Ishikawa (cell line): ENCODE measurements at regions not wholly inside any gene's neighbourhood (a gene's known extent, or its start where the extent isn't known, plus 50 kb on each side); places are given as distances from the start of the nearest gene placed in this dataset.

ENCODE experiments used
- CEBPB ChIP-seq: IDR thresholded peaks from 2 replicates; pipeline ENCODE4 v1.6.1; 2012
- CREB1 ChIP-seq: IDR thresholded peaks from 2 replicates; pipeline ENCODE4 v1.6.1; 2012; ENCODE audit warnings: low read depth
- EGR1 ChIP-seq: IDR thresholded peaks from 2 replicates; pipeline ENCODE4 v1.6.1; 2012
- EP300 ChIP-seq: IDR thresholded peaks from 2 replicates; pipeline ENCODE4 v1.6.1; 2012; ENCODE audit warnings: borderline replicate concordance
- FOXM1 ChIP-seq: IDR thresholded peaks from 2 replicates; pipeline ENCODE4 v1.6.1; 2012; ENCODE audit warnings: low read depth, borderline replicate concordance
- NFIC ChIP-seq: IDR thresholded peaks from 2 replicates; pipeline ENCODE4 v1.6.1; 2012
- RAD21 ChIP-seq: IDR thresholded peaks from 2 replicates; pipeline ENCODE4 v1.6.1; 2012; ENCODE audit warnings: low read depth
- TAF1 ChIP-seq: IDR thresholded peaks from 2 replicates; pipeline ENCODE4 v1.6.1; 2012; ENCODE audit warnings: low read depth, mild to moderate bottlenecking
- TCF12 ChIP-seq: IDR thresholded peaks from 2 replicates; pipeline ENCODE4 v1.6.1; 2012; ENCODE audit warnings: low read depth
- TEAD4 ChIP-seq: IDR thresholded peaks from 2 replicates; pipeline ENCODE4 v1.6.1; 2012
- YY1 ChIP-seq: IDR thresholded peaks from 2 replicates; pipeline ENCODE4 v1.6.1; 2012; ENCODE audit warnings: low read depth
- ZBTB7A ChIP-seq: IDR thresholded peaks from 2 replicates; pipeline ENCODE4 v1.6.1; 2012; ENCODE audit warnings: low read depth
- TF ChIP-seq, protein P1 (sequence below): IDR thresholded peaks from 2 replicates; pipeline ENCODE4 v1.6.1; 2012; ENCODE audit warnings: low read depth, mild to moderate bottlenecking
- TF ChIP-seq, protein P2 (sequence below): IDR thresholded peaks from 2 replicates; pipeline ENCODE4 v1.6.1; 2012
- TF ChIP-seq, protein P3 (sequence below): IDR thresholded peaks from 2 replicates; pipeline ENCODE4 v1.6.1; 2012

DNA sequence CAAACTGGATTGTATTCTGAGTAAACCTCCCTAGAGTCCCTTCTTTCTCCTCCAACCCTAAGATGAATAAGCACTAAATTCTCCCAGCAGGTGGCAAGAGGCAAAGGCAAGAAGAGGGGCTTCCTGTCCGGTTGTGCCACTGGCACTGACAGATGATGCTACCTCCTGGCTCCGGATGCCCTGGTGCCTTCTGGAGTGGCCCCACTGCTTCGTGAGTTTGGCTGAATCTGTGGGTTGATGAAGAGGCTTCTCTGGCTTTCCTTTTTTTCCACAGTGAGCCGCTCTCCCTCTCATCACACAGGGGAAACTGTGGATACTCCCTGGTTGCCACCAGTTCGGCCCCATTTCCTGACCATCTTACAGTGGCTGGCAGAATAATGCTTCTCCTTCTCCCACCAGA is 404.7 kb downstream of the GALR1 start:
- no peak for TF ChIP-seq EGR1
- no peak for TF ChIP-seq EP300
- no peak for TF ChIP-seq CREB1
- TF ChIP-seq, protein P1, sequence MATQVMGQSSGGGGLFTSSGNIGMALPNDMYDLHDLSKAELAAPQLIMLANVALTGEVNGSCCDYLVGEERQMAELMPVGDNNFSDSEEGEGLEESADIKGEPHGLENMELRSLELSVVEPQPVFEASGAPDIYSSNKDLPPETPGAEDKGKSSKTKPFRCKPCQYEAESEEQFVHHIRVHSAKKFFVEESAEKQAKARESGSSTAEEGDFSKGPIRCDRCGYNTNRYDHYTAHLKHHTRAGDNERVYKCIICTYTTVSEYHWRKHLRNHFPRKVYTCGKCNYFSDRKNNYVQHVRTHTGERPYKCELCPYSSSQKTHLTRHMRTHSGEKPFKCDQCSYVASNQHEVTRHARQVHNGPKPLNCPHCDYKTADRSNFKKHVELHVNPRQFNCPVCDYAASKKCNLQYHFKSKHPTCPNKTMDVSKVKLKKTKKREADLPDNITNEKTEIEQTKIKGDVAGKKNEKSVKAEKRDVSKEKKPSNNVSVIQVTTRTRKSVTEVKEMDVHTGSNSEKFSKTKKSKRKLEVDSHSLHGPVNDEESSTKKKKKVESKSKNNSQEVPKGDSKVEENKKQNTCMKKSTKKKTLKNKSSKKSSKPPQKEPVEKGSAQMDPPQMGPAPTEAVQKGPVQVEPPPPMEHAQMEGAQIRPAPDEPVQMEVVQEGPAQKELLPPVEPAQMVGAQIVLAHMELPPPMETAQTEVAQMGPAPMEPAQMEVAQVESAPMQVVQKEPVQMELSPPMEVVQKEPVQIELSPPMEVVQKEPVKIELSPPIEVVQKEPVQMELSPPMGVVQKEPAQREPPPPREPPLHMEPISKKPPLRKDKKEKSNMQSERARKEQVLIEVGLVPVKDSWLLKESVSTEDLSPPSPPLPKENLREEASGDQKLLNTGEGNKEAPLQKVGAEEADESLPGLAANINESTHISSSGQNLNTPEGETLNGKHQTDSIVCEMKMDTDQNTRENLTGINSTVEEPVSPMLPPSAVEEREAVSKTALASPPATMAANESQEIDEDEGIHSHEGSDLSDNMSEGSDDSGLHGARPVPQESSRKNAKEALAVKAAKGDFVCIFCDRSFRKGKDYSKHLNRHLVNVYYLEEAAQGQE: no peak
- TF ChIP-seq CEBPB: no peak
- TF ChIP-seq TAF1: no peak
- TF ChIP-seq TEAD4: no peak
- no peak for TF ChIP-seq ZBTB7A
- TF ChIP-seq, protein P2, sequence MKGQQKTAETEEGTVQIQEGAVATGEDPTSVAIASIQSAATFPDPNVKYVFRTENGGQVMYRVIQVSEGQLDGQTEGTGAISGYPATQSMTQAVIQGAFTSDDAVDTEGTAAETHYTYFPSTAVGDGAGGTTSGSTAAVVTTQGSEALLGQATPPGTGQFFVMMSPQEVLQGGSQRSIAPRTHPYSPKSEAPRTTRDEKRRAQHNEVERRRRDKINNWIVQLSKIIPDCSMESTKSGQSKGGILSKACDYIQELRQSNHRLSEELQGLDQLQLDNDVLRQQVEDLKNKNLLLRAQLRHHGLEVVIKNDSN: no peak
- TF ChIP-seq RAD21: no peak
- TF ChIP-seq, protein P3, sequence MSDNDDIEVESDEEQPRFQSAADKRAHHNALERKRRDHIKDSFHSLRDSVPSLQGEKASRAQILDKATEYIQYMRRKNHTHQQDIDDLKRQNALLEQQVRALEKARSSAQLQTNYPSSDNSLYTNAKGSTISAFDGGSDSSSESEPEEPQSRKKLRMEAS: no peak
- TF ChIP-seq NFIC: no peak
- TF ChIP-seq YY1: no peak
- no peak for TF ChIP-seq FOXM1

DNA sequence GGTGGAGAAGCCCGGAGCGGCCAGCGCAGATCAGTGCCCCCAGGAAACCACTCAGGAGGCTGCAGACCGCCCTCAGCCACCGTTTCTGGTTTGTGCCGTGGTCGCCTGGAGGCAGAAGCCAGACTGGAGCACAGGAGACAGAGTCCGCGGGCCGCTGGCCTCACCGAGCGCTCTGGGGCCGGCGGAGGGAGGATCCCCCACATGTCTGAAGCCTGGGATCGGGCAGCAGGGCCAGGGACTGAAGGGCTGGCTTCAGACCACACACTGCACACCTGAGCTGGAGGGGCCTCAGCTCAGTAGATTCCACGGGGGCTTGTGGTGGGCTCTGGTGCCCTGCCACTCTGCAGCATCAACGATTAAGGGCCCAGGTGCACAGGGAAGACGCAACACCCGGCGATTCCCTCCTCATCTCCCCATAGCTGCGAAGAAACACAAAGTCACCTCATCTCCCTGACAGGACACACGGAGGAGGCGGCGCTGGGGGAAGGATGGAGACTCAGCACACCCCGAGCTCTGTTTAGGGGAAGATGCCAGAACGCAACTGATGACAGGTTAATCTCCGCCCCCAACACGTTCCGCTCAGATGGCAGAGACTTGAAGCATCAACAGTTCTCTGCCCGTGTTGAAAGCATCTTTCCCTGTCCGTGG is 408.1 kb downstream of the GALR1 start:
- TF ChIP-seq YY1 (no peak), TCF12 (no peak), CEBPB (no peak), TEAD4 (no peak), FOXM1 (no peak), CREB1 (no peak), ZBTB7A (no peak)
- TF ChIP-seq, protein P3: no peak

- TF ChIP-seq CEBPB (no peak), RAD21 (no peak), ZBTB7A (no peak), TAF1 (no peak), NFIC (no peak), FOXM1 (no peak), TCF12 (no peak), CREB1 (no peak), EGR1 (no peak)
- TF ChIP-seq, protein P1: no peak
- TF ChIP-seq, protein P3: no peak
Observed at GRCh38 chr18:77658299-77658662, 408.6 kb downstream of the GALR1 start.

GRCh38 chr18:77658751-77659448 is 409.3 kb downstream of the GALR1 start:
- TF ChIP-seq, protein P3: no peak
- TF ChIP-seq CREB1 (no peak), CEBPB (no peak)

DNA sequence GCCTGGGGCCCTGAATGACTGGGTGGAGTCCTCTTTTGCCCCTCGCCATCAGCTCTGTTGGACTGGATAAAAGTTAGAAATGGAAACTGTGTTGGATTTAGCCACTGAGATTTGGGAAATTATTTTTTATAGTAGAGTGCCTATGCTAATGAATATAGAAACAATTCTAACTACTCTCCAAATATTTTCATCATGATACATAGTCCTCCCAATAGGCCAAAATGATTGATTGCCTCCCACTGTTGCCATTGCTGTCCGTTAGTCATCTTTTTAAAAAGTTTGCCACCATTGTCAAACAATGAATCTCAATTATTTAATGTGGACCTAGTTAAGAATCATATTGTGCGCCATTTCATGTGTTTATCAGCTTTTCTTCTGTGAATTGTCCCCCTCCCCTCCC is 417.0 kb downstream of the GALR1 start:
- TF ChIP-seq TEAD4: no peak
- TF ChIP-seq EGR1: no peak
- TF ChIP-seq TAF1: no peak
- TF ChIP-seq NFIC: no peak
- no peak for TF ChIP-seq CREB1
- TF ChIP-seq ZBTB7A: no peak
- no peak for TF ChIP-seq TCF12
- TF ChIP-seq YY1: no peak
- TF ChIP-seq, protein P1: no peak
- TF ChIP-seq FOXM1: no peak
- TF ChIP-seq RAD21: no peak
